NOMO-1 treated with dmso at 0.1 percent for 144 hours (cell line): ENCODE measurements at regions not wholly inside any gene's neighbourhood (a gene's known extent, or its start where the extent isn't known, plus 50 kb on each side); places are given as distances from the start of the nearest gene placed in this dataset.

Experiments
- DNase-seq: peaks from one replicate; lab custom pipeline; 2025; ENCODE audit not compliant: unreplicated experiment; lab: John Stamatoyannopoulos, UW

DNA sequence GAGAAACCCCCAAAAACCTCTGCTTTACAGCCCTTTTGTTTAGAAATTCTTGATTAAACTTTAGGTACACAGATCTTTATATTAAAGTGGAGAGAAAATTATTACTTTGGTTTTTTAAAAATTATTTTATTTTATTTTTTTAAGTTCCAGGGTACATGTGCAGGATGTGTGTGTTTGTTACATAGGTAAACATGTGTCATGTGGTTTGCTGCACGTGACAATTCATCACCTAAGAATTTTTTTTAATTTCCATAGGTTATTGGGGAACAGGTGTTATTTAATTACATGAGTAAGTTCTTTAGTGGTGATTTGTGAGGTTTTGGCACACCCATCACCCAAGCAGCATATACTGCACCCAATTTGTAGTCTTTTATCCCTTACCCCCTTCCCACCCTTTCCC, 581.7 kb downstream of the CSNK1G3 start:
- no peak for DNase-seq

GRCh38 chr5:124090115-124090514, 578.1 kb downstream of the CSNK1G3 start:
- DNase-seq, result no peak

DNA sequence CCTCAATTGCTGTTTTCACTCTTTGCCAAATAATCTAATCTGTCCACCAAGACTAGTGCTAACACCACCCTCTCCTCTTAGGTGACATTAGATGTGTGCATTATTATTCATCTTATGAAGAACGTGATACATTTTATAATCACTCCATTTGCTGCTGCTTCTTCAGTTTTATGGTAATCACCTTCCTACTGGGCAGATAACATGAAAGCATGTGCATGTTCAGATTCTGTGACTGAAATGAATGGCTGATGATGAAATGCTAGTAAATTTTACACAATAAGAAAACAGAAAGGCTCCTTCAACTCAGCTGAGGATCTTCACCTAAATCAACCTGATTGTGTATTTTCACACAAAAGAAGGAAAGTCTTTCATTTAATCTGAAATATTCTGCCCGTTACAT, 577.6 kb downstream of the CSNK1G3 start:
- no peak for DNase-seq

- DNase-seq, result no peak
These were observed 576.5 kb downstream of the CSNK1G3 start for GRCh38 chr5:124088289-124089032.

DNA sequence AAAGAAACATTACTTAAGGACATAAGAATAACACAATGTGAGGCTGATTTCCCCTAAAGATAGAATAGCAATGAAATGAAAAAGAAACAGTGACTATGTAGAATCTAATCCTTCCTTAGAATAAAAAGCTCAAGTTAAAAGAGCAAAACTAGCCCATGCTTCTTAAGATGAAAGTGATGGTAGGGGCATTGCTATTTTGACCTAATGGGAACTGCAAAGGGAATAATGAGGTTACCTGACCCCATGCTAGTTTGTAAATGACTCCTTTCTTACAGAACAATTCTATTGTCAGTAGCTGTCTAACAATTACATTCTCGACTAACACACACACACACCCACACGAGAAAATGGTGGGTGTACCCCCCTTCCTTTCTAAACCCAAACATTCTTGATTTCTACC, 575.8 kb downstream of the CSNK1G3 start:
- DNase-seq, result no peak

GRCh38 chr5:124080256-124080655, 568.3 kb downstream of the CSNK1G3 start:
- no peak for DNase-seq

- DNase-seq, result no peak
These were observed 567.1 kb downstream of the CSNK1G3 start for GRCh38 chr5:124079062-124079461.

DNA sequence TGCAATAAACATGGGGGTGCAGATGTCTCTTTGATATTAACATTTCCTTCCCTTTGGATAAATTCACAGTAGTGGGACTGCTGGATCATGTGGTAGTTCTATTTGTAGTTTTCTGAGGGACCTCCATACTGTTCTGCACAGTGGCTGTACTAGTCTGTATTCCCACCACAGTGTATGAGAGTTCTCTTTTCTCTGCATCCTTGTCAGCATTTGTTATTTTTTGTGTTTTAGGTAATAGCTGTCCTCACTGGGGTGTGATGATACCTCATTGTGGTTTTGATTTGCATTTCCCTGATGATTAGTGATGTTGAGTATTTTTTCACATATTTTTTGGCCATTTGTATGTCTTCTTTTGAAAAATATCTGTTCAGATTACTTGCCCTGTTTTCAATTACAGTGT, 562.5 kb downstream of the CSNK1G3 start:
- no peak for DNase-seq

DNA sequence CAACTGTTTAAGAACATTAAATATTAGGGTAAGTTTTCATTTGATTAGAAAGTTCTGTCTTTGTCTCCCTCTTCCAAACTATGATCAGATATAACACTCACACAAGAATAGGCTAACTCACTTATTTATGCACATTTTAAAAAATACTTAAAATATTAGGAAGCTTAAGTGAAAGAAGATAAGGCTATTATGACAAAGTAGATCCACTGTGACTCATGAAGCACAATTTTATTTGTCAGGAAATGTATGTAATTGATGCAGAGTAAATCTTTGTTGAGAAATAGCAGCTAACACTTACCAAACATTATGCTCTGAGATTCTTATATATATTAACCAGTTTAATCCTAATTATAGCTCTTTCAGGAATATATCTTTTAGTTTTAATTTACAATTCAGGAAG, 560.6 kb downstream of the CSNK1G3 start:
- DNase-seq, result no peak

DNA sequence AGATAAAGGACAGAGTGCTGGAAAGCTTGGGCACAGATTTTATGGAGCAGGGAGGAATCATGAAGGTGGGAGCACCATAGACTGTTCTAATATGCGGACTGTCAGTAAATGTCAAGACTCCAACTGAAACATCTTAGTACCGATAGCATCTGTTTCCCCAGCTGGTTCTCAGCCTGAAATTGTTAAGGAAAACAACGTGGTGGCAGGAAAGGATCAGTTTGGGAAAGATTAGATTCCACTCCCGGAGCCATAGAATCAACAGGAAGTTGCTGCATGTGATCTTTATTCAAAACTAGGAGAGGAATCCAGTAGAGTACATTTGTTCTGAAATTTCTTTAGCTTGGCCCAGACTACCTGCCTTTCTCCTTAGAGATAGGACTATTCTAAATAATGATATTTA, 559.1 kb downstream of the CSNK1G3 start:
- DNase-seq, result no peak

GRCh38 chr5:124065508-124065907, 553.5 kb downstream of the CSNK1G3 start:
- DNase-seq, result no peak

DNA sequence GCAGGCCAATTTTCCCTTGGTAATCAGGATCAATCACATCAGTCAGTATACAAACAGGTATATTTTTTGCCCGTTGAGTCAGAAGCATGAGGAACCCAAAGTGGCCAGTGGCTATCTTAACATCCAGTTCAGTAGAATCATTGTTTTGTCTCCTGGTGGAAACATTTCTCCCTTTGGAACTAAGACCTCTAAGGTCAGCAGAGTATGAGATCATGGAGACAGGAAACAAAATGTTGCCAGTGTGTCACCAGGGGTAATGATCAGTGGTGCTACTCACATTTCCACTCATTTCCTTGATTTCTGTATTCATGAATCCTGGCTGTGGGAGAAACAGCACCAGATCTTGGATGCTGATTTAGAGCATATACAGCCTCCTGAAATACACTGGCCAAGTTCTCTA, 553.0 kb downstream of the CSNK1G3 start:
- no peak for DNase-seq

GRCh38 chr5:124061663-124062062, 549.7 kb downstream of the CSNK1G3 start:
- no peak for DNase-seq

GRCh38 chr5:124061068-124061430, 549.1 kb downstream of the CSNK1G3 start:
- no peak for DNase-seq

DNA sequence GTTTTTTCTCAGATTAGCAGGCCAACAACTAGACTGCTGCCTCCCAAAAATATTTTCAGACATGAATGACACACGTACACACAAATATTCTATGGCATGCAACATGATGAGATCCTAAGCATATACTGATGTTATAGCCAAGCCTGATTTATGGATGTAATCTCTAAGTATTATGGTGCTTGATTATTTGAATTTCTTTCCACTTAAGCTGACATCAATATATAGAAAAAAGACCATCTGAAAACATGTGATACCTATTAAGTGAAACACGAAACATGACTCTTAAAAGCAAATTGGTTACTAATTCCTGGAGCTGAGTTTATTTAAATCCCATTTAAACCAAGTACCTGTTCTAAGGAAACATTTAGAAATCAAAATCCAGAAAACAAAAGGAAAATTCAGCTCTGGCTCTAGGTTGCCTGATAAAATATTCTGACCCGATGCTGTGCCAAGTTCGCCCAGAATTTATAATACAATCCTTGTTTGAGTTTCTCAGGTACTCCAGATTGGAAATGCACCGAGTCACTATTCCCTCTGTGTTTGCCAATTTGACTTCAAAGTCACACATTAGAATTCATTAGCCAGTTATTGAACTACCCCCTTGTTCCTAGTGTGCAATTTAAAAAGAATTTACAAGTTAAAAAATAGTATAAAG, 548.6 kb downstream of the CSNK1G3 start:
- no peak for DNase-seq

GRCh38 chr5:124060011-124060410, 548.0 kb downstream of the CSNK1G3 start:
- no peak for DNase-seq

- DNase-seq, result no peak
These were observed 547.2 kb downstream of the CSNK1G3 start for GRCh38 chr5:124059200-124059599.

DNA sequence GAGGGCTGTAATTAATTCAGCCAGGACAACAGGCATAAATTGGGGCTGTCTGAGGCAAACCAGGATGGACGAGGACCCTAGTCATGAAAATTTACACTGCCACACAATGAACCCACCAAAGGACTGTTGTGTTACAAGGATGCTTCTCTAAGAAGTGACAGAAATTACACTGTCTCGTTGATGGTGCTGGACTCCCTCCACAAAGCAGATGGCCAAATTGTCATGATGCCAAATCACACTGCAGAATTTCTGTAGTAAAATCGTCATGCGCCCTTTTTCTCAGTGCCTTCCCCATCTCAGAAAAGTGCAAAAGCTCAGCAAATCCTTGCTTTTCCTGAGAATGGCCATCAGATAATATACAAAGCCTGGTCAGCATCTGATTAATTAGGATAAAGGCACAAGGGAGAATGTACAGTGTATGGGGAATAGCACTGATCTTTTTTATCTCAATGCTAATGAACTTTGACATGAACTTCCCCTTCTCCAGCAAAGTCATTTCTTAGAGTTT, 545.8 kb downstream of the CSNK1G3 start:
- DNase-seq, result no peak

DNA sequence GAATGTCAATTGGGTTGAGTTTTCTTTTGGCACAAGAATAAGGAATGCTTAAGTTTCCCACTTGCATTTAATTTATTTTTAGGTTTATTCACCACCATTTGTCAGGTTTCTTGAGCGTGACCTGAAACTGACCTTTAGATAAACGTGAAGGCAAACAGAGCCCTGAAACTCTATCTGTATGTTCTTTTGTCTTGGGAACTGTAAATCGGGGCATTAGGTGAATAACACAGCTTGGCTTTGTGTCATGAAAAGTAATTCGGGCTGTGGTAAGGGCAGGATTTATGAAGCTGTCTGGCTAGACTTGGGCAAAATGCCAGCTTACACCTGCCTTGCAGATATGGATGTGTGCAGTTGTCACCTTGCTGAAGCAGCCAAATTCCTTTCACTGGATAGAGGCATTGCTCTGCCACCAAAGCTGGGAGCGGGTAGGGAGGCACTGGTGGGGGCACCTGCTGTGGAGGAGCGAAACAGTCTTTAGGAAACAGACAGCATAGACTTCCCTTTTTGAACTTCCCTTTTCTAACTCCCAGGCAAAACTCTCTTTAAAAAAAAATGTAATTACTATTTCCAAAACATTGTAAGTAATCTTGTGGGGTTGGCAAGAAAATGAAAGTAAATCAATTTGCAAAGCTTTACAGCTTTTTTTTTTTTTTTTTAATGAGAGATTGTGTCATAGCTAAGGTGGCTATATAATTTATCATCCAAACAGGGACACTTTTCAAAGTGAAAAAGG, 545.2 kb downstream of the CSNK1G3 start:
- peak; percentile 84 for DNase-seq

GRCh38 chr5:124056326-124056990, 544.5 kb downstream of the CSNK1G3 start:
- no peak for DNase-seq

GRCh38 chr5:124055751-124056150, 543.8 kb downstream of the CSNK1G3 start:
- DNase-seq, result no peak
